ENCODE measurements at regions not wholly inside any gene's neighbourhood (a gene's known extent, or its start where the extent isn't known, plus 50 kb on each side); places are given as distances from the start of the nearest gene placed in this dataset.
"Not testable (repeated sequence)": the region's sequence is repeated elsewhere in the genome, so short reads cannot be mapped to it uniquely, and the experiment has no call there.

- DNase-seq (ENCODE audit: low spot score in 2 of 2) (no peak), FAIRE-seq (no peak)
Measured at GRCh38 chrY:26638063-26638462, 1016.1 kb downstream of the CDY1 start.

- DNase-seq (ENCODE audit: low spot score in 2 of 2); FAIRE-seq: not testable (repeated sequence)
Measured at GRCh38 chrY:26645856-26646255, 1023.9 kb downstream of the CDY1 start.

- not testable (repeated sequence) for DNase-seq (ENCODE audit: low spot score in 2 of 2); FAIRE-seq
Measured at GRCh38 chrY:26648240-26648639, 1026.3 kb downstream of the CDY1 start.

- not testable (repeated sequence) for FAIRE-seq
Measured at GRCh38 chrY:26664245-26664644, 1042.3 kb downstream of the CDY1 start.

GRCh38 chrY:26666691-26667090, 1044.8 kb downstream of the CDY1 start:
- not testable (repeated sequence) for FAIRE-seq; DNase-seq (ENCODE audit: low spot score in 2 of 2)

More at GRCh38 chrY:26664245-26664644, 1042.3 kb downstream of the CDY1 start:
- DNase-seq (ENCODE audit: low spot score in 2 of 2), result not testable (repeated sequence)

GRCh38 chrY:26669243-26669642, 1047.3 kb downstream of the CDY1 start:
- FAIRE-seq; DNase-seq (ENCODE audit: low spot score in 2 of 2): not testable (repeated sequence)

- not testable (repeated sequence) for FAIRE-seq
- peak in 1 of 2 donors; percentile 2 for DNase-seq (ENCODE audit: low spot score in 2 of 2)
Measured at GRCh38 chrY:26670360-26670871, 1048.5 kb downstream of the CDY1 start.

- not testable (repeated sequence) for FAIRE-seq
- DNase-seq (ENCODE audit: low spot score in 2 of 2), result peak in 1 of 2 donors; percentile 33
Measured at GRCh38 chrY:26670881-26671879, 1049.3 kb downstream of the CDY1 start.

Measured in frontal cortex (tissue), 3 donors.